Astrocyte (in vitro differentiated cells and primary cell): ENCODE measurements at regions not wholly inside any gene's neighbourhood (a gene's known extent, or its start where the extent isn't known, plus 50 kb on each side); places are given as distances from the start of the nearest gene placed in this dataset.
A peak's percentile ranks its signal among the peaks of the same experiment; 100 is the strongest.

Experiments used
- DNase-seq: peaks from one replicate; pipeline ENCODE4 v3.0.0-alpha.2; 2010; ENCODE audit warnings: low read depth
- FAIRE-seq: peaks from 2 replicates; lab custom pipeline; 2011; peaks lifted over from hg19 to GRCh38; lab: Jason Lieb, UNC
- H2AFZ ChIP-seq: 2 replicates; pipeline ENCODE4 v1.6.0; 2012; ENCODE audit warnings: low read depth, low read length, inconsistent platforms
- H3K27ac ChIP-seq: 2 replicates; pipeline ENCODE4 v1.5.1; 2011; ENCODE audit warnings: low read depth, low read length, inconsistent platforms
- H3K27me3 ChIP-seq: 2 replicates; pipeline ENCODE4 v1.6.0; 2011; ENCODE audit warnings: low read length, inconsistent platforms; ENCODE audit not compliant: insufficient read depth
- H3K36me3 ChIP-seq: 2 replicates; pipeline ENCODE4 v1.5.1; 2011; ENCODE audit warnings: low read length, inconsistent platforms; ENCODE audit not compliant: insufficient read depth
- H3K4me1 ChIP-seq: 2 replicates; pipeline ENCODE4 v1.5.1; 2011; ENCODE audit warnings: low read length, inconsistent platforms; ENCODE audit not compliant: insufficient read depth
- H3K4me2 ChIP-seq: 2 replicates; pipeline ENCODE4 v1.6.0; 2012; ENCODE audit warnings: low read length, inconsistent platforms
- H3K4me3 ChIP-seq: 2 replicates; pipeline ENCODE4 v1.5.1; 2011; ENCODE audit warnings: low read depth, mild to moderate bottlenecking, low read length, inconsistent platforms; ENCODE audit not compliant: insufficient read depth
- H3K79me2 ChIP-seq: 2 replicates; pipeline ENCODE4 v1.6.0; 2012; ENCODE audit warnings: mild to moderate bottlenecking, low read length, inconsistent platforms; ENCODE audit not compliant: insufficient read depth
- H3K9ac ChIP-seq: 2 replicates; pipeline ENCODE4 v1.6.0; 2012; ENCODE audit warnings: mild to moderate bottlenecking, low read length, inconsistent platforms
- H3K9me3 ChIP-seq: 2 replicates; pipeline ENCODE4 v1.5.1; 2012; ENCODE audit warnings: low read depth, mild to moderate bottlenecking, low read length, inconsistent platforms; ENCODE audit not compliant: insufficient read depth
- H4K20me1 ChIP-seq: 2 replicates; pipeline ENCODE4 v1.6.0; 2012; ENCODE audit warnings: low read length, inconsistent platforms; ENCODE audit not compliant: insufficient read depth
- H3K27ac Mint-ChIP-seq: one replicate; pipeline ENCODE4 v1.8.0; 2021; ENCODE audit warnings: mild to moderate bottlenecking, mixed read lengths; ENCODE audit not compliant: unreplicated experiment
- H3K27me3 Mint-ChIP-seq: one replicate; pipeline ENCODE4 v1.8.0; 2021; ENCODE audit warnings: low read depth, mixed read lengths; ENCODE audit not compliant: unreplicated experiment
- H3K36me3 Mint-ChIP-seq: one replicate; pipeline ENCODE4 v1.8.0; 2021; ENCODE audit warnings: low read depth, mixed read lengths; ENCODE audit not compliant: unreplicated experiment
- H3K4me1 Mint-ChIP-seq: one replicate; pipeline ENCODE4 v1.8.0; 2021; ENCODE audit warnings: low read depth, mixed read lengths; ENCODE audit not compliant: unreplicated experiment
- H3K4me3 Mint-ChIP-seq: one replicate; pipeline ENCODE4 v1.8.0; 2021; ENCODE audit warnings: mild to moderate bottlenecking, moderate library complexity, mixed read lengths; ENCODE audit not compliant: unreplicated experiment
- H3K9me3 Mint-ChIP-seq: one replicate; pipeline ENCODE4 v1.8.0; 2021; ENCODE audit warnings: mild to moderate bottlenecking, mixed read lengths; ENCODE audit not compliant: unreplicated experiment
- CTCF ChIP-seq: IDR thresholded peaks from 2 replicates; pipeline ENCODE4 v1.5.1; 2011; ENCODE audit warnings: low read depth, mild to moderate bottlenecking, inconsistent platforms, low read length, moderate library complexity; ENCODE audit not compliant: insufficient read depth
- EZH2 ChIP-seq: IDR thresholded peaks from 2 replicates; pipeline ENCODE4 v1.6.1; 2012; ENCODE audit warnings: mild to moderate bottlenecking, low read length, inconsistent platforms; ENCODE audit not compliant: insufficient read depth

GRCh38 chr15:37586976-37587375 lies 347.5 kb upstream of the TMCO5A start:
- Histone ChIP-seq H3K36me3 (no peaks in the 10 kb centered on the region), H4K20me1 (no peaks in the 10 kb centered on the region), H3K9ac (no peak overlapping the region), H3K27me3 (no peaks in the 10 kb centered on the region), H3K27ac (no peak overlapping the region), H3K4me2 (peak overlapping the region; percentile 58), H3K4me3 (no peak overlapping the region), H3K4me1 (peaks cover 10% of the 10 kb centered on the region), H2AFZ (no peak overlapping the region), H3K9me3 (peaks cover 6% of the 10 kb centered on the region), H3K79me2 (no peaks in the 10 kb centered on the region)
- FAIRE-seq (no peak), DNase-seq (peak; percentile 30)
- H3K27ac Mint-ChIP-seq: no peak overlapping the region
- no peaks in the 10 kb centered on the region for H3K36me3 Mint-ChIP-seq
- H3K4me1 Mint-ChIP-seq: peaks cover 15% of the 10 kb centered on the region
- H3K4me3 Mint-ChIP-seq: no peak overlapping the region
- no peak for TF ChIP-seq EZH2
- no peak for TF ChIP-seq CTCF
- H3K27me3 Mint-ChIP-seq: no peaks in the 10 kb centered on the region
- peaks cover 2% of the 10 kb centered on the region for H3K9me3 Mint-ChIP-seq

- no peak overlapping the region for H3K27ac ChIP-seq
- no peaks in the 10 kb centered on the region for H3K27me3 Mint-ChIP-seq
- no peak overlapping the region for H3K27ac Mint-ChIP-seq
- DNase-seq: no peak
- no peak for FAIRE-seq
- H4K20me1 ChIP-seq: no peaks in the 10 kb centered on the region
- no peaks in the 10 kb centered on the region for H3K9me3 ChIP-seq
- no peaks in the 10 kb centered on the region for H3K9me3 Mint-ChIP-seq
- H3K4me3 Mint-ChIP-seq: no peak overlapping the region
- H3K79me2 ChIP-seq: no peaks in the 10 kb centered on the region
- no peak overlapping the region for H2AFZ ChIP-seq
- no peak overlapping the region for H3K4me3 ChIP-seq
- no peaks in the 10 kb centered on the region for H3K4me1 Mint-ChIP-seq
- H3K36me3 ChIP-seq: no peaks in the 10 kb centered on the region
- H3K4me1 ChIP-seq: no peaks in the 10 kb centered on the region
- H3K36me3 Mint-ChIP-seq: no peaks in the 10 kb centered on the region
- TF ChIP-seq CTCF: no peak
- no peak for TF ChIP-seq EZH2
- H3K9ac ChIP-seq: no peak overlapping the region
- no peak overlapping the region for H3K4me2 ChIP-seq
- H3K27me3 ChIP-seq: no peaks in the 10 kb centered on the region
These were observed 340.0 kb upstream of the TMCO5A start for GRCh38 chr15:37594417-37594816.

DNA sequence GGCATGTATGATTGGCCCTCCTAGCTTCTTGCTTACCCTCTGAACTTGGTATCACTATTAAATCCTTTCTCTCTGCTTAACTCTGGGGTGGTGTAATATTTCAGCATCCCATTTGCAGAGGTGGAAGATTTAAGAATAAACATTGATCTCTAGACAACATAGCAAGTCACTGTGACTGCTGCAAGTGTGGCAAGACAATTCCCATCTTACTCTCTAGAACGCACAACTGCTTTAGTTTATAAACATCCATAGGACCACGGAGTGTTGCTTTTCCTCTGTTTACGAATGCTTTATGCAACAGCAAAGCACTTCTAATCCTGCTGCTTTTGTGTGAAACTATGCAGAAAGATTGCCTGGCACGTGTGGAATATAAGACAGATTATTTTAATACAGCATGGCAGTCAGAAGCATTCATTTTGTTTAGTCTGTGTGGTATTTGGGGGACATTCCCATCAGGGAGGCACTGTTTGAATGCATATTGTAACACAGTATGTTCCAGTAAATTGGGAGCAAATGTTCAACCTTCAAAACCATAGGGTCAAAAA lies 338.9 kb upstream of the TMCO5A start:
- no peak overlapping the region for H2AFZ ChIP-seq
- H3K36me3 ChIP-seq: no peaks in the 10 kb centered on the region
- DNase-seq (no peak), FAIRE-seq (no peak)
- H3K9me3 ChIP-seq: no peaks in the 10 kb centered on the region
- no peak overlapping the region for H3K27ac ChIP-seq
- Mint-ChIP-seq H3K9me3 (no peaks in the 10 kb centered on the region), H3K27me3 (no peaks in the 10 kb centered on the region), H3K27ac (no peak overlapping the region), H3K4me3 (no peak overlapping the region), H3K36me3 (no peaks in the 10 kb centered on the region), H3K4me1 (no peaks in the 10 kb centered on the region)
- H3K9ac ChIP-seq: no peak overlapping the region
- no peak overlapping the region for H3K4me3 ChIP-seq
- no peaks in the 10 kb centered on the region for H3K4me1 ChIP-seq
- TF ChIP-seq EZH2 (no peak), CTCF (no peak)
- H3K79me2 ChIP-seq: no peaks in the 10 kb centered on the region
- no peak overlapping the region for H3K4me2 ChIP-seq
- no peaks in the 10 kb centered on the region for H4K20me1 ChIP-seq
- no peaks in the 10 kb centered on the region for H3K27me3 ChIP-seq
